Lung (tissue), 11 donors: ENCODE measurements at regions not wholly inside any gene's neighbourhood (a gene's known extent, or its start where the extent isn't known, plus 50 kb on each side); places are given as distances from the start of the nearest gene placed in this dataset.

Experiments used
- ATAC-seq: fragments of 200-7000 bp; cut with Tn5 transposase; one replicate; pipeline ENCODE4 v1.9.1; 2020; ENCODE audit warnings: moderate number of reproducible peaks; ENCODE audit not compliant: insufficient read depth, low FRiP score
- DNase-seq, 3 donors: peaks; one replicate each; pipeline ENCODE4 v3.0.0-alpha.2; 2013 to 2017
- H3K27ac ChIP-seq, 2 donors: one replicate each; pipeline ENCODE4 v1.5.1; 2013; ENCODE audit warnings: mild to moderate bottlenecking in 2 of 2, moderate library complexity in 2 of 2, control low read depth in 1 of 2, inconsistent platforms in 1 of 2, low read depth in 1 of 2, low read length in 1 of 2
- H3K27me3 ChIP-seq, 3 donors: one replicate each; pipeline ENCODE4 v1.5.1; 2013; ENCODE audit warnings: low read length in 2 of 3; ENCODE audit not compliant: control insufficient read depth in 3 of 3, insufficient read depth in 3 of 3
- H3K36me3 ChIP-seq, 4 donors: one replicate each; pipeline ENCODE4 v1.5.1; 2013; ENCODE audit warnings: low read length in 4 of 4, mild to moderate bottlenecking in 1 of 4, moderate library complexity in 1 of 4; ENCODE audit not compliant: control insufficient read depth in 4 of 4, insufficient read depth in 4 of 4
- H3K4me1 ChIP-seq, 5 donors: one replicate each; pipeline ENCODE4 v1.5.1; 2013; ENCODE audit warnings: low read length in 5 of 5, mild to moderate bottlenecking in 2 of 5, moderate library complexity in 1 of 5; ENCODE audit not compliant: control insufficient read depth in 5 of 5, insufficient read depth in 5 of 5
- H3K4me3 ChIP-seq: one replicate; pipeline ENCODE4 v1.5.1; 2013; ENCODE audit warnings: mild to moderate bottlenecking, control low read depth, moderate library complexity
- H3K9ac ChIP-seq, 2 donors: one replicate each; pipeline ENCODE4 v1.5.1; 2013; ENCODE audit warnings: low read length in 2 of 2, control low read depth in 1 of 2; ENCODE audit not compliant: insufficient read depth in 1 of 2
- H3K9me3 ChIP-seq, 4 donors: one replicate each; pipeline ENCODE4 v1.5.1; 2013; ENCODE audit warnings: low read length in 3 of 4, mild to moderate bottlenecking in 1 of 4, moderate library complexity in 1 of 4; ENCODE audit not compliant: control insufficient read depth in 4 of 4, insufficient read depth in 3 of 4
- CTCF ChIP-seq: IDR thresholded peaks from 2 replicates; pipeline ENCODE4 v1.5.1; 2012; ENCODE audit warnings: mild to moderate bottlenecking; ENCODE audit errors: control extremely low read depth, extremely low read depth
- WGBS, 2 donors: extraction: QIAGEN DNeasy Blood & Tissue Kit; methylation state at CpG; one replicate each; pipeline ENCODE4 v1.1.7; 2013; 5-methylcytosine and 5-hydroxymethylcytosine counted together
- donor health status: control.
- donor health status: control.
- donor health status: Bipolar disorder and iron deficiency.
- donor health status: healthy.
- donor health status: DM: yes; HTN: yes; CAD: no.

GRCh38 chr3:6260551-6261191, 600.2 kb upstream of the GRM7 start:
- no peaks in the 10 kb centered on the region for H3K27me3 ChIP-seq
- H3K4me1 ChIP-seq, result no peaks in the 10 kb centered on the region
- ATAC-seq (no peak), DNase-seq (no peak)
- H3K4me3 ChIP-seq, result no peak overlapping the region
- 87 to 89% methylated on average over 5 of the region's 5 CpGs for WGBS, 2 donors
- no peak overlapping the region for H3K27ac ChIP-seq
- H3K9me3 ChIP-seq, result no peaks in the 10 kb centered on the region
- H3K9ac ChIP-seq, result no peak overlapping the region
- no peaks in the 10 kb centered on the region for H3K36me3 ChIP-seq
- TF ChIP-seq CTCF, result no peak

GRCh38 chr3:6262010-6262409, 598.9 kb upstream of the GRM7 start:
- Histone ChIP-seq H3K4me3 (no peak overlapping the region), H3K9ac (no peak overlapping the region)
- no peak for ATAC-seq

GRCh38 chr3:6264036-6264435, 596.9 kb upstream of the GRM7 start:
- H3K27me3 ChIP-seq, result no peaks in the 10 kb centered on the region
- H3K9ac ChIP-seq, result no peak overlapping the region
- no peak overlapping the region for H3K4me3 ChIP-seq
- DNase-seq, result no peak
- H3K9me3 ChIP-seq, result no peaks in the 10 kb centered on the region
- no peak for TF ChIP-seq CTCF
- no peaks in the 10 kb centered on the region for H3K4me1 ChIP-seq
- H3K27ac ChIP-seq, result no peak overlapping the region
- H3K36me3 ChIP-seq, result no peaks in the 10 kb centered on the region
- no peak for ATAC-seq
- WGBS, 2 donors, result 83 to 90% methylated on average over 1 of the region's 1 CpG

More at GRCh38 chr3:6262010-6262409, 598.9 kb upstream of the GRM7 start:
- Histone ChIP-seq H3K27me3 (no peaks in the 10 kb centered on the region), H3K4me1 (no peaks in the 10 kb centered on the region), H3K36me3 (no peaks in the 10 kb centered on the region), H3K9me3 (no peaks in the 10 kb centered on the region), H3K27ac (no peak overlapping the region)
- 76 to 77% methylated on average over 2 of the region's 2 CpGs for WGBS, 2 donors
- no peak for TF ChIP-seq CTCF
- DNase-seq, result no peak

GRCh38 chr3:6264906-6265305, 596.0 kb upstream of the GRM7 start:
- Histone ChIP-seq H3K9me3 (no peaks in the 10 kb centered on the region), H3K4me3 (no peak overlapping the region), H3K36me3 (no peaks in the 10 kb centered on the region), H3K27ac (no peak overlapping the region), H3K27me3 (no peaks in the 10 kb centered on the region), H3K9ac (no peak overlapping the region), H3K4me1 (no peaks in the 10 kb centered on the region)
- ATAC-seq (no peak), DNase-seq (no peak)
- 79 to 91% methylated on average over 1 of the region's 1 CpG for WGBS, 2 donors
- no peak for TF ChIP-seq CTCF
